ENCODE measurements at regions not wholly inside any gene's neighbourhood (a gene's known extent, or its start where the extent isn't known, plus 50 kb on each side); places are given as distances from the start of the nearest gene placed in this dataset.

- TF ChIP-seq POLR2A (IDR thresholded peaks at IDR 0.05): no peak
- no peak for TF ChIP-seq CTCF (IDR thresholded peaks at IDR 0.05)
Measured at GRCh38 chr3:194758716-194759115, 73.0 kb downstream of the FAM43A start.

Data from prostate gland (tissue), 2 donors.